ENCODE measurements at regions not wholly inside any gene's neighbourhood (a gene's known extent, or its start where the extent isn't known, plus 50 kb on each side); places are given as distances from the start of the nearest gene placed in this dataset.

GRCh38 chr4:131001371-131001770, 1905.4 kb downstream of the C4orf33 start:
- TF ChIP-seq CTCF (IDR thresholded peaks at IDR 0.05): no peak
- no peak for TF ChIP-seq POLR2AphosphoS5 (IDR thresholded peaks at IDR 0.05)
